Caco-2 (cell line): ENCODE measurements at regions not wholly inside any gene's neighbourhood (a gene's known extent, or its start where the extent isn't known, plus 50 kb on each side); places are given as distances from the start of the nearest gene placed in this dataset.
"Not testable (repeated sequence)": the region's sequence is repeated elsewhere in the genome, so short reads cannot be mapped to it uniquely, and the experiment has no call there.

Experiments
- BruUV-seq: library from RNA; stranded (reverse); fragments of 400-500 nt; replicated peaks from 2 replicates; lab custom pipeline; 2021; lab: Mats Ljungman, UMichigan
- CTCF ChIA-PET: fragments of 300-600 bp; sonication (Branson Sonifier 250); formaldehyde crosslinking; loops from one replicate; lab custom pipeline; 2022; ENCODE audit warnings: antibody characterized with exemption; lab: Charles Lee
- POLR2A ChIA-PET: fragments of 300-600 bp; sonication (Branson Sonifier 250); formaldehyde crosslinking; loops from one replicate; lab custom pipeline; 2022; ENCODE audit warnings: antibody characterized with exemption; lab: Charles Lee
- DNase-seq, 2 experiments: peaks; one replicate each; pipeline versions ENCODE4 v3.0.0 to v3.0.0-alpha.2; 2020 to 2022
- H3K27me3 ChIP-seq: replicated peaks from 2 replicates; pipeline ENCODE4 v1.6.0; 2011; ENCODE audit warnings: low read length; ENCODE audit not compliant: control insufficient read depth, insufficient read depth
- H3K36me3 ChIP-seq: 2 replicates; pipeline ENCODE4 v1.5.1; 2011; ENCODE audit warnings: low read length; ENCODE audit not compliant: control insufficient read depth, insufficient read depth
- H3K4me1 ChIP-seq: fragments of 250-450 bp; sonication (Bioruptor Pico); 2 replicates; pipeline ENCODE4 v1.5.1; 2020; ENCODE audit warnings: mild to moderate bottlenecking
- H3K4me3 ChIP-seq: 2 replicates; pipeline ENCODE4 v1.5.1; 2011; ENCODE audit warnings: low read depth, mild to moderate bottlenecking, control low read depth, low read length
- H3K9me3 ChIP-seq: fragments of 250-450 bp; sonication (Bioruptor Pico); 2 replicates; pipeline ENCODE4 v1.5.1; 2020; ENCODE audit warnings: mild to moderate bottlenecking, moderate library complexity
- H3K27ac Mint-ChIP-seq: one replicate; pipeline ENCODE4 v1.8.0; 2022; ENCODE audit warnings: mixed read lengths; ENCODE audit not compliant: unreplicated experiment
- H3K27me3 Mint-ChIP-seq: one replicate; pipeline ENCODE4 v1.8.0; 2022; ENCODE audit warnings: mixed read lengths; ENCODE audit not compliant: insufficient read depth, unreplicated experiment
- H3K36me3 Mint-ChIP-seq: one replicate; pipeline ENCODE4 v1.8.0; 2022; ENCODE audit warnings: mild to moderate bottlenecking, mixed read lengths; ENCODE audit not compliant: insufficient read depth, unreplicated experiment
- H3K4me1 Mint-ChIP-seq: one replicate; pipeline ENCODE4 v1.8.0; 2022; ENCODE audit warnings: low read depth, mixed read lengths; ENCODE audit not compliant: unreplicated experiment
- H3K4me3 Mint-ChIP-seq: one replicate; pipeline ENCODE4 v1.8.0; 2022; ENCODE audit warnings: mild to moderate bottlenecking, moderate library complexity, mixed read lengths; ENCODE audit not compliant: unreplicated experiment
- H3K9me3 Mint-ChIP-seq: one replicate; pipeline ENCODE4 v1.8.0; 2022; ENCODE audit warnings: mixed read lengths; ENCODE audit not compliant: unreplicated experiment
- intact Hi-C: fragments of 100-400 bp; cut with micrococcal nuclease; formaldehyde crosslinking; loops from one replicate; pipeline ENCODE4 v1.10.0; 2022; ENCODE audit not compliant: unreplicated experiment
- TF ChIP-seq, protein P1 (sequence below), 2 experiments: fragments of 200-600 bp in 1 of 2; IDR thresholded peaks; 1 replicate in 1 of 2; 2 replicates in 1 of 2; pipeline versions ENCODE4 v1.5.1 to v1.8.0; 2011 to 2022; ENCODE audit warnings: antibody characterized with exemption in 1 of 2, control low read depth in 1 of 2, inconsistent platforms in 1 of 2, low read depth in 1 of 2, low read length in 1 of 2, mild to moderate bottlenecking in 1 of 2, moderate library complexity in 1 of 2; ENCODE audit not compliant: insufficient read depth in 1 of 2, severe bottlenecking in 1 of 2, unreplicated experiment in 1 of 2

DNA sequence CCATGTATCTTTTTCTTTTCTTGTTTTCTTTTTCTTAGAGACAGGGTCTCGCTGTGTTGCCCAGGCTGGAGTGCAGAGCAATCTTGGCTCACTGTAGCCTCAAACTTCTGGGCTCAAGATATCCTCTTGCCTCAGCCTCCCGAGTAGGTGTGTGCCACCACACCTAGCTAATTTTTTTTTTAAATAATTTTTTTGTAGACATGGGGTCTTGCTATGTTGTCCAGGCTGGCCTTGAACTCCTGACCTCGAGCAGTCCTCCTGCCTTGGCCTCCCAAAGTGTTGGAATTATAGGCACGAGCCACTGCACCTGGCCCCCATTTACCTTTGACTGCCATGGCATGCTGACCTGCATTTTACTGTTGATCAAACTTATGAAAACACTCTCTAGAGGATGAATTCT is 198.6 kb downstream of the SOX4 start:
- Mint-ChIP-seq H3K4me1 (no peaks in the 10 kb centered on the region), H3K4me3 (no peak overlapping the region), H3K9me3 (no peaks in the 10 kb centered on the region), H3K27me3 (no peaks in the 10 kb centered on the region), H3K36me3 (no peaks in the 10 kb centered on the region), H3K27ac (no peak overlapping the region)
- Histone ChIP-seq H3K36me3 (no peaks in the 10 kb centered on the region), H3K27me3 (no peaks in the 10 kb centered on the region), H3K4me3 (no peak overlapping the region), H3K9me3 (no peaks in the 10 kb centered on the region), H3K4me1 (0 out of 2 replicates have a peak, but pooled peaks cover 3% of the 10 kb centered on the region)
- no peak for DNase-seq
- CTCF ChIA-PET = no interaction called here
- TF ChIP-seq, protein P1, sequence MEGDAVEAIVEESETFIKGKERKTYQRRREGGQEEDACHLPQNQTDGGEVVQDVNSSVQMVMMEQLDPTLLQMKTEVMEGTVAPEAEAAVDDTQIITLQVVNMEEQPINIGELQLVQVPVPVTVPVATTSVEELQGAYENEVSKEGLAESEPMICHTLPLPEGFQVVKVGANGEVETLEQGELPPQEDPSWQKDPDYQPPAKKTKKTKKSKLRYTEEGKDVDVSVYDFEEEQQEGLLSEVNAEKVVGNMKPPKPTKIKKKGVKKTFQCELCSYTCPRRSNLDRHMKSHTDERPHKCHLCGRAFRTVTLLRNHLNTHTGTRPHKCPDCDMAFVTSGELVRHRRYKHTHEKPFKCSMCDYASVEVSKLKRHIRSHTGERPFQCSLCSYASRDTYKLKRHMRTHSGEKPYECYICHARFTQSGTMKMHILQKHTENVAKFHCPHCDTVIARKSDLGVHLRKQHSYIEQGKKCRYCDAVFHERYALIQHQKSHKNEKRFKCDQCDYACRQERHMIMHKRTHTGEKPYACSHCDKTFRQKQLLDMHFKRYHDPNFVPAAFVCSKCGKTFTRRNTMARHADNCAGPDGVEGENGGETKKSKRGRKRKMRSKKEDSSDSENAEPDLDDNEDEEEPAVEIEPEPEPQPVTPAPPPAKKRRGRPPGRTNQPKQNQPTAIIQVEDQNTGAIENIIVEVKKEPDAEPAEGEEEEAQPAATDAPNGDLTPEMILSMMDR (IDR thresholded peaks at IDR 0.05; ENCODE audit: insufficient read depth in 1 of 2, low read depth in 1 of 2, low read length in 1 of 2, severe bottlenecking in 1 of 2, unreplicated experiment in 1 of 2) = no peak
- intact Hi-C loops = no loop called here
- POLR2A ChIA-PET = no interaction called here
- no TSS peak for BruUV-seq

DNA sequence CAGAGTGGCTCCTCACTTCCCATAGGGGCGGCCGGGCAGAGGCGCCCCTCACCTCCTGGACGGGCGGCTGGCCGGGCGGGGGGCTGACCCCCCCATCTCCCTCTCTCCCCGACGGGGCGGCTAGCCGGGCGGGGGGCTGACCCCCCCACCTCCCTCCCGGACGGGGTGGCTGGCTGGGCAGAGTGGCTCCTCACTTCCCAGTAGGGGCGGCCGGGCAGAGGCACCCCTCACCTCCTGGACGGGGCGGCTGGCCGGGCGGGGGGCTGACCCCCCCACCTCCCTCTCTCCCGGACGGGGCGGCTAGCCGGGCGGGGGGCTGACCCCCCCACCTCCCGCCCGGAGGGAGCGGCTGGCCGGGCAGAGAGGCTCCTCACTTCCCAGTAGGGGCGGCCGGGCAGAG is 203.4 kb downstream of the SOX4 start:
- H3K4me3 ChIP-seq, H3K27ac Mint-ChIP-seq, H3K36me3 ChIP-seq, BruUV-seq, CTCF ChIA-PET, H3K9me3 ChIP-seq, H3K9me3 Mint-ChIP-seq, intact Hi-C loops, DNase-seq, H3K27me3 ChIP-seq, H3K4me3 Mint-ChIP-seq, H3K27me3 Mint-ChIP-seq, H3K4me1 Mint-ChIP-seq, POLR2A ChIA-PET, H3K4me1 ChIP-seq, H3K36me3 Mint-ChIP-seq: not testable (repeated sequence)

DNA sequence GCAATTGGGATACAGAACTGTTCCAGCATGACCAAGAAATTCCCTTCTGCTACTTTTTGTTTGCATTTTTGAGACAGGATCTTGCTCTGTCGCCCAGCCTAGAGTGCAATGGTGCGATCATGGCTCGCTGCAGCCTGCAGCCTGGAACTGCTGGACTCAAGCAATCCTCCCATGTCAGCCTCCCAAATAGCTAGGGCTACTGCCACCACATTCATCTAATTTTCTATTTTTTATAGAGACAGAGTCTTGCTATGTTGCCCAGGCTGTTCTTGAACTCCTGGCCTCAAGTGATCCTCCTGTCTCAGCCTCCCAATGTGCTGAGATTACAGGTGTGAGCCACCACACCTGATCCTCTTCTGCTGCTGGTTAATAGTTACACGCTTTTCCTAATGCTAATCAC is 204.9 kb downstream of the SOX4 start:
- no peak for DNase-seq
- no peak overlapping the region for H3K4me3 Mint-ChIP-seq
- TF ChIP-seq, protein P1 (IDR thresholded peaks at IDR 0.05; ENCODE audit: insufficient read depth in 1 of 2, low read depth in 1 of 2, low read length in 1 of 2, severe bottlenecking in 1 of 2, unreplicated experiment in 1 of 2) = no peak
- BruUV-seq = no TSS peak
- intact Hi-C loops = no loop called here
- H3K4me1 Mint-ChIP-seq = no peaks in the 10 kb centered on the region
- H3K27ac Mint-ChIP-seq = no peak overlapping the region
- Histone ChIP-seq H3K4me1 (no peaks in the 10 kb centered on the region; the same call in 1 of the 2 replicates), H3K36me3 (no peaks in the 10 kb centered on the region), H3K27me3 (no peaks in the 10 kb centered on the region), H3K9me3 (no peaks in the 10 kb centered on the region), H3K4me3 (no peak overlapping the region)
- H3K27me3 Mint-ChIP-seq = no peaks in the 10 kb centered on the region
- POLR2A ChIA-PET = no interaction called here
- CTCF ChIA-PET = no interaction called here
- peaks cover 5% of the 10 kb centered on the region for H3K36me3 Mint-ChIP-seq
- H3K9me3 Mint-ChIP-seq = no peaks in the 10 kb centered on the region

DNA sequence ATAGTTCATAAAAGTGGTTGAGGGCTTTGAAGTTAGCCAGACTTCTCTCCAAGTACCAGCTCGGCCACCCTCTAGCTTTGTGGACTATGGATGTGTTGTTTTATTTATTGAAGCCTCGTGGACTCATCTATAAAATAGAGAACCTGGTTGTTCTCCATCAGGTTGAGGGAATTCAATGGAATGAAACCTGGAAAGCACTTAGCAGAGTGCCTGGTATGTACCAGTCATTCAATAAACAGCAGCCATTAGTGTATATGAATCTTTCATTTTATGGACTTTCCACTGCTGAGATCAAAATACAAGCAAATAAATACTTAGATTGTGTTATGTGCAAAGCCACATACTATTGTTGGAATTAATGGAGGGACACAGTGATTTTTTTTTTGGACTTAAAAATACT is 206.8 kb downstream of the SOX4 start:
- H3K27me3 Mint-ChIP-seq = no peaks in the 10 kb centered on the region
- CTCF ChIA-PET = no interaction called here
- Histone ChIP-seq H3K27me3 (no peaks in the 10 kb centered on the region), H3K4me3 (no peak overlapping the region), H3K9me3 (no peaks in the 10 kb centered on the region), H3K4me1 (no peaks in the 10 kb centered on the region; the same call in 1 of the 2 replicates), H3K36me3 (no peaks in the 10 kb centered on the region)
- H3K36me3 Mint-ChIP-seq = peaks cover 5% of the 10 kb centered on the region
- TF ChIP-seq, protein P1 (IDR thresholded peaks at IDR 0.05; ENCODE audit: insufficient read depth in 1 of 2, low read depth in 1 of 2, low read length in 1 of 2, severe bottlenecking in 1 of 2, unreplicated experiment in 1 of 2) = no peak
- DNase-seq = no peak
- H3K9me3 Mint-ChIP-seq = no peaks in the 10 kb centered on the region
- no peaks in the 10 kb centered on the region for H3K4me1 Mint-ChIP-seq
- no TSS peak for BruUV-seq
- POLR2A ChIA-PET = no interaction called here
- intact Hi-C loops = no loop called here
- H3K27ac Mint-ChIP-seq = no peak overlapping the region
- H3K4me3 Mint-ChIP-seq = no peak overlapping the region
